ENCODE measurements at regions not wholly inside any gene's neighbourhood (a gene's known extent, or its start where the extent isn't known, plus 50 kb on each side); places are given as distances from the start of the nearest gene placed in this dataset.

DNA sequence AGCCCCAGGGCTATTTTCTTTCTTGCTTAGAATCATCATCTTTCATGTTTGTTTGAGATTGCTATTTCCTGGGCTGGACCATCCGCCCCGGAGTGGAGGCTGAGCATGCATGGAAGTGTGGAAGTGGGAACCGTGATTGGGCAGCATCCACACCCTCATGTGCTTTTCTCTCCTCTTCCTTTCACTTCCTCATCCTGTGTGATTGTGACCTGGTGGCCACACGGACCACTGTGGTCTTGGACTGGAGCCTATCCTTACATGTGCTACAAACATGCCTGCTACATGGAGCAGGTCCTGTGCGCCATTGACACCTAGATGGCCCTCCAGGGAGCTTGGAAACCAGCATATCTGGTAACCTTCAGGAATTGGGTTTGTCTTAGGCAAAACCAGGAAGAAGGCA, 175.9 kb upstream of the LCORL start:
- no peak for TF ChIP-seq POLR2AphosphoS5 (IDR thresholded peaks at IDR 0.05)
- no peak for TF ChIP-seq CTCF (IDR thresholded peaks at IDR 0.05)
- TF ChIP-seq POLR2A (IDR thresholded peaks at IDR 0.05): no peak
- TF ChIP-seq EP300 (IDR thresholded peaks at IDR 0.05): no peak
